NCI-H524 treated with DMSO at 0.1 percent for 48 hours (cell line): ENCODE measurements at regions not wholly inside any gene's neighbourhood (a gene's known extent, or its start where the extent isn't known, plus 50 kb on each side); places are given as distances from the start of the nearest gene placed in this dataset.

Source experiments
- DNase-seq: peaks from one replicate; lab custom pipeline; 2025; lab: John Stamatoyannopoulos, UW

DNA sequence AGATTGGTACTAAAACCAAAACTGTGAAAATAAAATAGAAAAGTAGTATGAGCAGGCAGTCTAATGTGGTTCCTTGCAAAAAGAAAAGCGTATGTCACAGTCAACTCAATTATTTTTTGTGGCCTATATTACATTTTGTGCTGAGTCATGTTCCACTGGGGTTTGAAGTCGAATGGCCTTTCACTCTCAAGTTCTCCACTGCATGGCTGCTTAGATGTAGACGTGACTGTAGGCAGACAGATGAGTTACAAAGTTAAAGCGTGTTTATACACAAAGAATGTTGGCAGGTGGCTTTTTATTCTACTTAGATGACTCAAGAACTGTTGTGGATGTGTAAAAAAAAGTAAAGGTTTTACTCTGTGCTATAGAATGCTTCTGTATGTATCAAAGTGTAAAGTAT is 133.9 kb downstream of the SLITRK6 start:
- no peak for DNase-seq

DNA sequence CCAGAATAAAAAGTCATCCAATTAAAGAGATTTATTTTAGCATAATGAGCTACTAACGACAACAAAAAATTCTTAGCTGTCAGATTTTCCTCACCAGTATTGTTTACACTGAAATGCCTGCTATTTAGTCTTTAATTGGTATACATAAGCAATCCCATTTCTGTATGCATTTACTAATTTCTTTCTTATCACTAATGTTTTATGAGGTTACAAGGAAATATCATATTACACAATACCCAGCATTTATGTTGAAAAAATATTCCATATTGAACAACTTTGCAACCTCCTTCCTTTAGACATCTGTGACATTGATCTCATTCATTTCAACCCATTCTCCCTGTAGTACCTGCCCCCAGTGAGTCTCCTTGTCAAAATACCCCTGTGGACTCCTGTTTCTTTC is 135.4 kb downstream of the SLITRK6 start:
- DNase-seq = no peak

DNA sequence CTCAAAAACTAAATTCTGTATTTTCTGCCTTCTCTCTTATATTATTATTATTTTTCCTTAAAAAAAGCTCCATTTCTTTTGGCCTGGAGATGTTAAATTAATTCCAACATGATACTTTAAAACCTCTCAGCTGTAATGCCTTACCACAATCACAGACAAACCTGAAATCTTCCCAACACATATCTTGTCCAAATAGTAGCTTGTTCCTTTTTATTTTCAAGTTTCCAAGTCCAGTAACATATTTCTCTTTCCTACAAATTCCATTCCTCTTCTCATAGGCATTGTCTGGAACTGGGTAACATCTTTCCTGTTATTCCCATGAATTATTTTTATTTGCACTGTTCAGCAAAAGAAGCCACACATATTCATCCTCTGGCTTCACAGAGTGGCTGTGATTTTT is 137.0 kb downstream of the SLITRK6 start:
- DNase-seq = no peak

GRCh38 chr13:85661675-85662074 is 137.5 kb downstream of the SLITRK6 start:
- no peak for DNase-seq

- no peak for DNase-seq
Observed at GRCh38 chr13:85659493-85659892, 139.7 kb downstream of the SLITRK6 start.

DNA sequence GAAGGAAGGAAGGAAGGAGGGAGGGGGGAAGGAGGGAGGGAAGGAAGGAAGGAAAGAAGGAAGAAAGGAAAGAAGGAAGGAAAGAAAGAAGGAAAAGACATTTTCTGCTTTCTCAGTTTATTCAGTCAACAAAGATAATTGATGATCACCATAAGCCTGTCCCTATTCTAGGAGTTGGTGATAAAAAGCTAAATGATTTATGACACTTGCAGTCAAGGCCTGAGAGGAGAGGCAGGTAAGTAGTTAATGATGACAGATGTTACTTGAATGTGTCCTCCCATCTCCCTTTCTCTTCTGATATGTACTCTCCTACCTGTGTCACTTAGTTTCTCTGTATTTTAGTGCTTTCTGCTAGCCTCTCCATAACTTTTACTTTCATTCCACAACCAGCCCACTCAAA is 141.3 kb downstream of the SLITRK6 start:
- DNase-seq = no peak

- DNase-seq = no peak
Observed at GRCh38 chr13:85655040-85655439, 144.2 kb downstream of the SLITRK6 start.

GRCh38 chr13:85654227-85654626 is 145.0 kb downstream of the SLITRK6 start:
- DNase-seq = no peak

DNA sequence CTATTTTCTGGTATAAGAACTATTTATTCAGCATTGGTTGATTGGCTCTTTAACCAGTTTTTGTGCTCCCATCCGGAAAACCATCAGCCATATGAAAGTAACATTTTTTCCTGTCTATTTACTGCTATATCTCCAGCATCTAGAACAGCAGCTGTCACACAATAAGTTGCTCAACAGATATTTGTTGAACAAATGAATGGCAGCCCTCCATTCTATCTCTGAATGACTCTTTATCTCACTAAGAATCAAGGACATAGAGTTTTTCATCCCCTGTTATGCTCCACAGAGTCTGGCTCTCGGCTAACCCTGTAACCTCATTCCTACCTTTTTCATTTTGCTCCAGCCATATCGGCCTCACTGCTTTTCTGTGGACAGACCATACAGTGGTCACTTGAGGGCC is 145.5 kb downstream of the SLITRK6 start:
- DNase-seq = no peak

GRCh38 chr13:85652491-85652890 is 146.7 kb downstream of the SLITRK6 start:
- no peak for DNase-seq

DNA sequence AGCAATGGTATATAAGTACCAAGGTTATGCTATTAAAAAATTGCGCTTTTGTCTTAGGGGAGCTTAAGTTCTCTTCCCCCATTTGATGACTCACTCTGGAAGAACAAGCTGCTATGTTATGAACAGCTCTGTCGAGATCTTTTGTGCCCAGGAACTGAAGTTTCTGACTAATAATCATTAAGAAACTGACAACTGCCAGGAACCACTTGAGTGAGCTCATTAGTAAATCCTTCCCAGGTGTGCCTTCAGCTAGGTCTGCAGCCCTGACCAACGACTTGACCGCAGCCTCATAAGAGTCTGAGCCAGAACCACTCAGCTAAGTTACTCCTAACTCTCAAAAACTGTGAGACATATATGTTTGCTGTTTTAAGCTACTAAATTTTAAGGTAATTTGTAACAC is 147.8 kb downstream of the SLITRK6 start:
- DNase-seq = no peak

DNA sequence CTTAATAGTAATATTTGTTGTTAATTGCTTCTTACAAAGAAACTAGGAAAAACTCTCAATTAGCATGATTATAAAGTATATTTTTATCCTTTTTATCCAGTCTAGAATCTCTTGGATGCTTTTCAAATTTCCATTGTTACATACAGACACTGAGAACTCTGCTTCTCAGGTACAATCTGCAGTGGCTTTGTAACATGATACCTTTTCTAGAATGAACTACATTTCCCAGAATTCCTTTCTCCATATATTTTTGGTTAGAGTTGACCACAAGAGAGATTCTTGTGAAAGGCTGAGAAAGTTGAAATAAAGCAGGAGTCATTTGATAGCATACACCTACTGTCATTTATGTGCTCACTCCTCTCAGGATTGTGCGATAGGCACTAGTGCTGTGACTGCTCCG is 148.6 kb downstream of the SLITRK6 start:
- DNase-seq = no peak

DNA sequence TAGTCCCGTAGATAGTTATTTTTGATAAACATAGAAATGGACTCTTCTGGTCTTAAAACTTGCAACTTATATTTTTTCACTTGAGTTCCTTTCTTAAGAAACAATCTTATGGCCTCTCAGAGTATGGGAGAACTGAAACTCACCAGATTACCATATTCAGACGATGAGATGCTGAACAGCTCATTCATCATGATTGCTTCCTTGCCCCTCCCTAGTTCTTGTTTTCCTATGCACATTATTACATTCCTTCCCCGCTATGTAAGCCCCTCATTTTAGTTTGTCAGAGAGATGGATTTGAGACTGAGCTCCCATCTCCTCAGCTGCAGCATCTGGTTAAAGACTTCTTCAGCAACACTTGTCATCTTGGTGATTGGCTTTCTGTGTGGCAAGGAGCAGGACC is 158.5 kb downstream of the SLITRK6 start:
- DNase-seq = no peak

- no peak for DNase-seq
Observed at GRCh38 chr13:85638815-85639393, 160.3 kb downstream of the SLITRK6 start.

DNA sequence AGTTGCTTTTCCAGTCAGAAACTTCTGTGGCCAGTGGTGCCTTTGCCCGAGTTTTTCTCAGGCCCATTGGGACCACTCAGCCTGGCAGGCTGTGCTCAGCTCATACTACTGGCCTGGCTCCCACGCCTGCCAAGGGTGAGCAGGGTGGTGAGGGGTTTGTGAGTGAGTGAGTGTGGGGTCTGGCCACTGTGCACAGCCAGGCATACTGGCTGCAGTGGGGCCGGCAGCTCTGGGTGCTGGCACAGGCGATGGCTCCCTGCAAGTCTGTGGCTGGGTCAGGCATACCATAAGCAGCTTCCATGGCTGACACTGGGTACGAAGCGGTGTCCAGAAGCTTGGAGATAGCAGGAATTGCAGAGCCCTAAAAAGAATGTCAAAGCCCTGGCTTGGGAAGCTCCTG is 161.0 kb downstream of the SLITRK6 start:
- no peak for DNase-seq

DNA sequence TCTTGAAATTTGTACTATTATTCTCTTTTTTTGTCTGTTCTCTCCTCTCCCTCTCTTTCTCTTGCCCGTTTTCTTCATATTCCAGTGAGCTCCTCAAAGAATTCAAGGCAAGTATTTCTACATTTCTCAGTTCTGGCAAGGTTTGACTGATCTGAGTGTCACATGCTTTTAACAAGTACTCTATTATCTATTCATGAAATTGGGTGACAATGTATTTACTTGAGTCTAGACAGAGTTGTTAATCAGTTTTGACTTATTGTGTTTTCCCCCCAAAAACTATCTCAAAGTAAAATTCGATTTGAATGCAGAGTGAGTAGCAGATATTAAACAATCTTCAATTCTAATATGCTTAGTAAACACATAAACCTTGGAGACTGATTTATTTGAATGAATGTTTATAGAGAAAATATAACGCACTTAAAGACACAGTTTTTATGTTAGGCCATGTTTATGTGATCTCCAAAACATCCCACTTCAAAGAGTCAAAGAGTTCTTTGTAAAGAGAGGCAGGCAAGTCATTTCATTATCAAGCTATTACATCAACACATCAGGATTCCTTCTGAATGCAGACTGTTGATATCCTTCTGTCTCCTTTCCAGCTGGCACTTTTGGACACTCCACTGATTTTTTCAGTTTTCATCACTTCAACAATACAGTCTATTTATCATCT is 166.6 kb downstream of the SLITRK6 start:
- DNase-seq = no peak

- no peak for DNase-seq
Observed at GRCh38 chr13:85631801-85632200, 167.4 kb downstream of the SLITRK6 start.

DNA sequence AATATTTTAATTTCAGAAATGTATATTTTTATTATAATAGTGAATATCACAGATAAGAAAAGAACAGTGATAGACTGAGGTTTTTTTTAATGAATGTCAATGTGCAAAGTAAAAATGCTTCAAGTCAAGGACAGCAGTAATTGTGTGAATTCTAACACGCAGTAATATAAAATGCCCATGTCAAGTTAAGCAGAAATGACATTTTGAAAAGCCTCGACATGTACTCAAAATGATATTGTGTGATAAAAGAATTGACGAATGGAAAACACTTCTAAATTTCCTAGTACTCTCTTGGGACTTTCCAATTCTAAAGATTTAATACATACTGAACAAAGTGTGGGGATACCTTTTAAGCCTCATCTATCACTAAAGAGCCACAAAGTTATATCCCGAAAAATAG is 172.6 kb downstream of the SLITRK6 start:
- DNase-seq = no peak

- no peak for DNase-seq
Observed at GRCh38 chr13:85619321-85619720, 179.9 kb downstream of the SLITRK6 start.

- DNase-seq = no peak
Observed at GRCh38 chr13:85618521-85618920, 180.7 kb downstream of the SLITRK6 start.

GRCh38 chr13:85616275-85616674 is 182.9 kb downstream of the SLITRK6 start:
- no peak for DNase-seq

DNA sequence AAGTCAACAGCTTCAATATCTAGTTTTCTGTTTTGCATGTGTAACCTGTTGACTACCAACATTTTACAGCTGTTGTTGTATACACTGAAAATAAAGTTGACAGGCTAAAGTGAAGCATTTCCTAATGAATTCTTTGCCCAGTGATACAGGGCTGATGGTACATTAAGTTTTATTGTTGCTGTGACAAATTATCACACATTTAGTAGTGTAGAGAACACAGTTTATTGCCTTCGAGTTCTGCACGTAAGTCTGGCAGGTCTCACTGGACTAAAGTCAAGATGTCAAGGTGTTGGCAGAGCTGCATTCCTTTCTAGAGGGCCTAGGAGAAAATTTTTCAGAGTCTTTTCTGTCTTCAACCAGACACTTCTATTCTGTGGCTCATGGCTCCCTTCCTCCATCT is 184.2 kb downstream of the SLITRK6 start:
- DNase-seq = no peak

DNA sequence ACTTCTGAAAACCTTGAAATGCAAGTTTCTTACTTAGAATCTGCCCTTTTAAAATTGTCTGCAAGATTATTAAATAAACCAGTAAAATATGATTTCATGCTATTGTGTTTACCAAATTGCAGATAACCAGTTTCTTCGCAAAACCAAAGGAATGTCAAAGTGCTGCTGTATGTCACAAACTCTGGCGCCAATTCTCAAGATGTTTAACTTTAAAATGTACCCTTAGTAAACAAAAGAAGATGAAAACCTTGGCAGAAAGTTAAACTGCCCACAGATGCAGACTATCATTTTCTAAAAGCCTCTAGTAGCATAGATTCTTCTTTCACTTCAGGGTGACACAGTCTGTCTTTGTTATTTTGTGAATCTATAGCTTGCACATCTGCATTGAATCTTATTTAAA is 189.2 kb downstream of the SLITRK6 start:
- no peak for DNase-seq

- no peak for DNase-seq
Observed at GRCh38 chr13:85608255-85608829, 190.9 kb downstream of the SLITRK6 start.
